H9 (cell line): ENCODE measurements at regions not wholly inside any gene's neighbourhood (a gene's known extent, or its start where the extent isn't known, plus 50 kb on each side); places are given as distances from the start of the nearest gene placed in this dataset.

Experiments used
- DNase-seq: peaks from one replicate; pipeline ENCODE4 v3.0.0-alpha.2; 2017
- H2AFZ ChIP-seq: one replicate; pipeline ENCODE4 v1.6.1; 2013; ENCODE audit warnings: mild to moderate bottlenecking, low read length, control low read depth, moderate library complexity
- H2AK5ac ChIP-seq: 2 replicates; pipeline ENCODE4 v1.6.1; 2013; ENCODE audit warnings: low read length, control low read depth, mixed read lengths; ENCODE audit not compliant: insufficient read length
- H2BK120ac ChIP-seq: one replicate; pipeline ENCODE4 v1.6.1; 2013; ENCODE audit warnings: low read depth, mild to moderate bottlenecking, low read length, control low read depth, inconsistent platforms; ENCODE audit not compliant: poor library complexity, severe bottlenecking
- H2BK12ac ChIP-seq: 2 replicates; pipeline ENCODE4 v1.6.1; 2013; ENCODE audit warnings: low read length, control low read depth, mixed read lengths, low read depth; ENCODE audit not compliant: insufficient read length
- H2BK15ac ChIP-seq: 2 replicates; pipeline ENCODE4 v1.6.1; 2013; ENCODE audit warnings: low read depth, low read length, control low read depth
- H2BK20ac ChIP-seq: one replicate; pipeline ENCODE4 v1.6.1; 2013; ENCODE audit warnings: low read depth, mild to moderate bottlenecking, low read length, control low read depth, inconsistent platforms; ENCODE audit not compliant: poor library complexity, severe bottlenecking
- H2BK5ac ChIP-seq: 2 replicates; pipeline ENCODE4 v1.6.1; 2013; ENCODE audit warnings: low read length, control low read depth, mixed read lengths; ENCODE audit not compliant: insufficient read length
- H3K14ac ChIP-seq: 2 replicates; pipeline ENCODE4 v1.6.1; 2013; ENCODE audit warnings: low read length, control low read depth; ENCODE audit not compliant: insufficient read depth
- H3K18ac ChIP-seq: 2 replicates; pipeline ENCODE4 v1.6.1; 2013; ENCODE audit warnings: low read depth, mild to moderate bottlenecking, mixed read lengths, low read length, control low read depth; ENCODE audit not compliant: insufficient read length
- H3K23ac ChIP-seq: 2 replicates; pipeline ENCODE4 v1.6.1; 2013; ENCODE audit warnings: low read length, control low read depth, mixed read lengths, low read depth; ENCODE audit not compliant: insufficient read length
- H3K23me2 ChIP-seq: 2 replicates; pipeline ENCODE4 v1.6.1; 2013; ENCODE audit warnings: low read depth, mild to moderate bottlenecking, mixed read lengths, low read length, control low read depth; ENCODE audit not compliant: insufficient read length, poor library complexity, severe bottlenecking
- H3K27ac ChIP-seq: 2 replicates; pipeline ENCODE4 v1.5.1; 2013; ENCODE audit warnings: low read length, control low read depth, mixed read lengths, low read depth; ENCODE audit not compliant: insufficient read length
- H3K27me3 ChIP-seq: 2 replicates; pipeline ENCODE4 v1.6.1; 2013; ENCODE audit warnings: low read length, control low read depth, inconsistent platforms; ENCODE audit not compliant: insufficient read depth
- H3K4ac ChIP-seq: 2 replicates; pipeline ENCODE4 v1.6.1; 2013; ENCODE audit warnings: low read depth, mild to moderate bottlenecking, control low read depth, inconsistent platforms, low read length, moderate library complexity
- H3K4me1 ChIP-seq: 2 replicates; pipeline ENCODE4 v1.6.1; 2013; ENCODE audit warnings: low read length, control low read depth, inconsistent platforms; ENCODE audit not compliant: insufficient read depth
- H3K4me2 ChIP-seq: 2 replicates; pipeline ENCODE4 v1.6.1; 2013; ENCODE audit warnings: low read length, control low read depth, mixed read lengths; ENCODE audit not compliant: insufficient read length, insufficient read depth
- H3K56ac ChIP-seq: 2 replicates; pipeline ENCODE4 v1.6.1; 2013; ENCODE audit warnings: low read depth, mild to moderate bottlenecking, mixed read lengths, low read length, control low read depth; ENCODE audit not compliant: insufficient read length
- H3K79me1 ChIP-seq: 2 replicates; pipeline ENCODE4 v1.6.1; 2013; ENCODE audit warnings: low read depth, mild to moderate bottlenecking, moderate library complexity, low read length, control low read depth, inconsistent platforms; ENCODE audit not compliant: insufficient read depth, poor library complexity, severe bottlenecking
- H3K79me2 ChIP-seq: 2 replicates; pipeline ENCODE4 v1.6.1; 2013; ENCODE audit warnings: low read length, control low read depth, inconsistent platforms; ENCODE audit not compliant: insufficient read depth
- H3K9ac ChIP-seq: 2 replicates; pipeline ENCODE4 v1.6.1; 2013; ENCODE audit warnings: low read length, control low read depth, mixed read lengths; ENCODE audit not compliant: insufficient read length; ENCODE audit errors: extremely low read depth
- H3K9me3 ChIP-seq: one replicate; pipeline ENCODE4 v1.6.1; 2013; ENCODE audit warnings: low read depth, low read length, inconsistent platforms; ENCODE audit not compliant: control insufficient read depth
- H3T11ph ChIP-seq: one replicate; pipeline ENCODE4 v1.6.1; 2013; ENCODE audit warnings: mild to moderate bottlenecking, low read length, control low read depth, inconsistent platforms
- H4K20me1 ChIP-seq: one replicate; pipeline ENCODE4 v1.6.1; 2013; ENCODE audit not compliant: control insufficient read depth, insufficient read length, insufficient read depth
- H4K5ac ChIP-seq: 2 replicates; pipeline ENCODE4 v1.6.1; 2013; ENCODE audit warnings: low read depth, mild to moderate bottlenecking, mixed read lengths, low read length, control low read depth; ENCODE audit not compliant: insufficient read length
- H4K8ac ChIP-seq: replicated peaks from 2 replicates; pipeline ENCODE4 v1.6.1; 2013; ENCODE audit warnings: low read length, control low read depth, mixed read lengths, low read depth; ENCODE audit not compliant: insufficient read length
- H4K91ac ChIP-seq: 2 replicates; pipeline ENCODE4 v1.6.1; 2013; ENCODE audit warnings: low read depth, mild to moderate bottlenecking, moderate library complexity, mixed read lengths, low read length, control low read depth; ENCODE audit not compliant: insufficient read length
- H3K27ac Mint-ChIP-seq, 3 experiments: 2 replicates in 2 of 3; 3 replicates in 1 of 3; pipeline ENCODE4 v1.8.0; 2020 to 2021; ENCODE audit warnings: mixed read lengths in 3 of 3, mild to moderate bottlenecking in 1 of 3, moderate library complexity in 1 of 3
- H3K27me3 Mint-ChIP-seq: 2 replicates; pipeline ENCODE4 v1.8.0; 2021; ENCODE audit warnings: low read depth, mild to moderate bottlenecking, moderate library complexity, mixed read lengths
- H3K36me3 Mint-ChIP-seq, 3 experiments: 2 replicates in 2 of 3; 3 replicates in 1 of 3; pipeline ENCODE4 v1.8.0; 2020 to 2021; ENCODE audit warnings: low read depth in 3 of 3, mixed read lengths in 3 of 3; ENCODE audit not compliant: insufficient read depth in 1 of 3
- H3K4me1 Mint-ChIP-seq, 2 experiments: 2 replicates each; pipeline ENCODE4 v1.8.0; 2020; ENCODE audit warnings: mixed read lengths in 2 of 2
- H3K4me3 Mint-ChIP-seq, 2 experiments: 2 replicates in 1 of 2; 3 replicates in 1 of 2; pipeline ENCODE4 v1.8.0; 2020 to 2021; ENCODE audit warnings: mild to moderate bottlenecking in 2 of 2, mixed read lengths in 2 of 2, moderate library complexity in 1 of 2
- H3K9me3 Mint-ChIP-seq, 2 experiments: 2 replicates in 1 of 2; 3 replicates in 1 of 2; pipeline ENCODE4 v1.8.0; 2020; ENCODE audit warnings: mild to moderate bottlenecking in 2 of 2, mixed read lengths in 2 of 2, moderate library complexity in 1 of 2
- WGBS: extraction: QIAGEN DNeasy Blood & Tissue Kit; methylation state at CpG from one replicate; pipeline ENCODE4 v1.1.7; 2013; ENCODE audit warnings: missing lambda C conversion rate, low lambda C conversion rate, mixed read lengths; ENCODE audit not compliant: insufficient read length; ENCODE audit errors: extremely low coverage; 5-methylcytosine and 5-hydroxymethylcytosine counted together
- TF ChIP-seq, protein P1 (sequence below): fragments of 200-600 bp; sonication (generic); conservative IDR thresholded peaks from 3 replicates; pipeline ENCODE4 v1.8.0; 2021; ENCODE audit warnings: antibody characterized with exemption, mild to moderate bottlenecking

GRCh38 chr15:39465843-39466749 lies 114.8 kb upstream of the THBS1 start:
- WGBS: no CpG with 5 or more reads among the region's 8 CpGs
- DNase-seq: no peak
- Histone ChIP-seq H3K23ac (no peak overlapping the region), H4K91ac (no peak overlapping the region), H3K27me3 (no peaks in the 10 kb centered on the region; the same call in 1 of the 2 replicates), H3K27ac (no peak overlapping the region), H2AFZ (no peak overlapping the region), H3K23me2 (no peaks in the 10 kb centered on the region), H3K56ac (no peak overlapping the region), H3K14ac (no peak overlapping the region), H3K4me2 (no peak overlapping the region), H3K9me3 (no peaks in the 10 kb centered on the region), H2BK5ac (no peak overlapping the region), H4K5ac (no peak overlapping the region), H2BK15ac (no peak overlapping the region), H2BK20ac (no peak overlapping the region), H3K4ac (no peak overlapping the region), H2BK120ac (no peak overlapping the region), H2AK5ac (no peak overlapping the region), H4K20me1 (no peaks in the 10 kb centered on the region), H2BK12ac (no peak overlapping the region), H3K79me1 (no peaks in the 10 kb centered on the region), H3K79me2 (no peaks in the 10 kb centered on the region), H3K9ac (no peak overlapping the region), H3K18ac (no peak overlapping the region), H3K4me1 (no peaks in the 10 kb centered on the region), H3T11ph (no peak overlapping the region), H4K8ac (no peak overlapping the region)
- H3K36me3 Mint-ChIP-seq: peaks cover 0 to 9% (median 2%) of the 10 kb centered on the region in 3 experiments; a peak in 2 of 7 replicates
- TF ChIP-seq, protein P1, sequence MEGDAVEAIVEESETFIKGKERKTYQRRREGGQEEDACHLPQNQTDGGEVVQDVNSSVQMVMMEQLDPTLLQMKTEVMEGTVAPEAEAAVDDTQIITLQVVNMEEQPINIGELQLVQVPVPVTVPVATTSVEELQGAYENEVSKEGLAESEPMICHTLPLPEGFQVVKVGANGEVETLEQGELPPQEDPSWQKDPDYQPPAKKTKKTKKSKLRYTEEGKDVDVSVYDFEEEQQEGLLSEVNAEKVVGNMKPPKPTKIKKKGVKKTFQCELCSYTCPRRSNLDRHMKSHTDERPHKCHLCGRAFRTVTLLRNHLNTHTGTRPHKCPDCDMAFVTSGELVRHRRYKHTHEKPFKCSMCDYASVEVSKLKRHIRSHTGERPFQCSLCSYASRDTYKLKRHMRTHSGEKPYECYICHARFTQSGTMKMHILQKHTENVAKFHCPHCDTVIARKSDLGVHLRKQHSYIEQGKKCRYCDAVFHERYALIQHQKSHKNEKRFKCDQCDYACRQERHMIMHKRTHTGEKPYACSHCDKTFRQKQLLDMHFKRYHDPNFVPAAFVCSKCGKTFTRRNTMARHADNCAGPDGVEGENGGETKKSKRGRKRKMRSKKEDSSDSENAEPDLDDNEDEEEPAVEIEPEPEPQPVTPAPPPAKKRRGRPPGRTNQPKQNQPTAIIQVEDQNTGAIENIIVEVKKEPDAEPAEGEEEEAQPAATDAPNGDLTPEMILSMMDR: no peak
- H3K27me3 Mint-ChIP-seq: no peaks in the 10 kb centered on the region
- no peak overlapping the region for H3K4me3 Mint-ChIP-seq
- no peak overlapping the region for H3K27ac Mint-ChIP-seq
- no peaks in the 10 kb centered on the region for H3K4me1 Mint-ChIP-seq
- H3K9me3 Mint-ChIP-seq: peaks cover 3 to 4% of the 10 kb centered on the region in 2 experiments; a peak in 3 of 5 replicates
